ENCODE measurements at regions not wholly inside any gene's neighbourhood (a gene's known extent, or its start where the extent isn't known, plus 50 kb on each side); places are given as distances from the start of the nearest gene placed in this dataset.

- DNase-seq: no peak
Measured at GRCh38 chr15:62790546-62790945, 252.0 kb upstream of the TPM1 start.

- DNase-seq: no peak
Measured at GRCh38 chr15:62791694-62792093, 250.9 kb upstream of the TPM1 start.

- DNase-seq: no peak
Measured at GRCh38 chr15:62792986-62793751, 249.4 kb upstream of the TPM1 start.

- DNase-seq: no peak
Measured at GRCh38 chr15:62793752-62794144, 248.8 kb upstream of the TPM1 start.

GRCh38 chr15:62795171-62795570 is 247.4 kb upstream of the TPM1 start:
- DNase-seq: no peak

GRCh38 chr15:62795700-62796695 is 246.5 kb upstream of the TPM1 start:
- no peak for DNase-seq

GRCh38 chr15:62797171-62797570 is 245.4 kb upstream of the TPM1 start:
- DNase-seq: no peak

GRCh38 chr15:62798536-62798935 is 244.0 kb upstream of the TPM1 start:
- DNase-seq: no peak

- DNase-seq: no peak
Measured at GRCh38 chr15:62799037-62799436, 243.5 kb upstream of the TPM1 start.

- DNase-seq: no peak
Measured at GRCh38 chr15:62799919-62800318, 242.6 kb upstream of the TPM1 start.

GRCh38 chr15:62802612-62803011 is 239.9 kb upstream of the TPM1 start:
- DNase-seq: no peak

- DNase-seq: no peak
Measured at GRCh38 chr15:62803856-62804400, 238.6 kb upstream of the TPM1 start.

- no peak for DNase-seq
Measured at GRCh38 chr15:62805502-62805901, 237.0 kb upstream of the TPM1 start.

- DNase-seq: no peak
Measured at GRCh38 chr15:62807539-62808130, 234.9 kb upstream of the TPM1 start.

- no peak for DNase-seq
Measured at GRCh38 chr15:62809115-62809967, 233.2 kb upstream of the TPM1 start.

- no peak for DNase-seq
Measured at GRCh38 chr15:62809968-62810260, 232.6 kb upstream of the TPM1 start.

- DNase-seq: no peak
Measured at GRCh38 chr15:62812515-62812835, 230.1 kb upstream of the TPM1 start.

- no peak for DNase-seq
Measured at GRCh38 chr15:62816342-62817069, 226.0 kb upstream of the TPM1 start.

GRCh38 chr15:62818691-62819090 is 223.9 kb upstream of the TPM1 start:
- no peak for DNase-seq

- DNase-seq: no peak
Measured at GRCh38 chr15:62821384-62822131, 221.0 kb upstream of the TPM1 start.

- no peak for DNase-seq
Measured at GRCh38 chr15:62822228-62822627, 220.3 kb upstream of the TPM1 start.

Measured in NCI-H446 (cell line).